C4-2B (cell line): ENCODE measurements at regions not wholly inside any gene's neighbourhood (a gene's known extent, or its start where the extent isn't known, plus 50 kb on each side); places are given as distances from the start of the nearest gene placed in this dataset.
"Not testable (repeated sequence)": the region's sequence is repeated elsewhere in the genome, so short reads cannot be mapped to it uniquely, and the experiment has no call there.

Source experiments
- H3K27ac ChIP-seq: fragments of 450-650 bp; 2 replicates; pipeline ENCODE4 v1.5.1; 2017
- CTCF ChIP-seq: fragments of 450-650 bp; conservative IDR thresholded peaks from 2 replicates; pipeline ENCODE4 v1.5.1; 2017; ENCODE audit warnings: mild to moderate bottlenecking
- ZFX ChIP-seq: fragments of 450-650 bp; IDR thresholded peaks from 2 replicates; pipeline ENCODE4 v1.6.1; 2017

DNA sequence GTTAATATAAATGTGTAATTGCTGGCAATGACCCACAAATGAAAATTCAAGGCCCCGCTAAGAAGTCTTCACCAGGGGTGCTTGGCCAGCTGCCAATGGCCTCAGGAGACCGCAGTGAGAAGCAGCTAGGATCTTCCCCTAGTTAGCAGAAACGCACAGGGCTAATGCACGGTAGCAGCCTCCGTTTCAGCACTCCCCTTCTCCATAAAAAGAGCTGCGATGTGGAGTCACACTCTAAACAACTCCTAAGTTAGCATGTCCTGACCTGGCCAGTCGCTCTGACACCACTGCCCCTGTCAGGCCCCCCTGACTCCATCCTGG, 139.0 kb downstream of the SEPTIN14 start:
- H3K27ac ChIP-seq, result no peak overlapping the region
- TF ChIP-seq ZFX, result no peak
- TF ChIP-seq CTCF, result no peak

DNA sequence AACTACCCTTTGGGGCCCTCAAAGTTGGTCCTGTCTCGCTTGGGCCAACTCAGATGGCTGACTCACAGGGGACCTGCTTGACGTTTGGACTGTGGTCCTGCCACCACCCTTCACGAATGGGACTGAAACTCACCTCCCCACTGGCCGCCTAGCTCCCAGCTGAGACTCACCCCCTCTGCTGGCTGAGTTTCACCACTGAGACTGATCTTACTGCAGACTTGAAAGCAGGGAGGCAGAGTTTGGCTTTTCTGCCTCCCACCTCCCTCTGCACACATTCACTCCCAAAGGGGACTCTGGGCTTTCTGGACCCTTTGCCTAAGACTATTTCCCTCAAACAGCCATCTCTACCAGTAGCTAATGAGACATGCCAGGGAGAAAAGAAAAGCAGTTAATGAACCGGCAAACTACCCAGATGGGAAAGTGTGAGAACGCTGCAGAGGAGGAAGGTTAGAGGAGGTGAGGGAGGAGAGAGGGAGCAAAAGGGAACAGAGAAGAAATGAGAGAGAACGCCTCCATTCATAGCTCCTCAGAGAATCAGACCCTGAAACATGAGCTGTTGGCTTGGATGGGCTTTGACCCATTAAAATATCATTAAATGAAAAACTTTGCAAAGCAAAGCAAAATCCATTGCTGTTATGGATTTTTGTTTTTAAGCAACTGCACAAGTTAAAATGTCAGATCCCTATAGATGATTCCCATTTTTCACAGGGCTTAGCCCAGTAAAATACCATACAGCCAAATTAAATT, 139.5 kb downstream of the SEPTIN14 start:
- peak; percentile 26 for TF ChIP-seq CTCF
- not testable (repeated sequence) for H3K27ac ChIP-seq

DNA sequence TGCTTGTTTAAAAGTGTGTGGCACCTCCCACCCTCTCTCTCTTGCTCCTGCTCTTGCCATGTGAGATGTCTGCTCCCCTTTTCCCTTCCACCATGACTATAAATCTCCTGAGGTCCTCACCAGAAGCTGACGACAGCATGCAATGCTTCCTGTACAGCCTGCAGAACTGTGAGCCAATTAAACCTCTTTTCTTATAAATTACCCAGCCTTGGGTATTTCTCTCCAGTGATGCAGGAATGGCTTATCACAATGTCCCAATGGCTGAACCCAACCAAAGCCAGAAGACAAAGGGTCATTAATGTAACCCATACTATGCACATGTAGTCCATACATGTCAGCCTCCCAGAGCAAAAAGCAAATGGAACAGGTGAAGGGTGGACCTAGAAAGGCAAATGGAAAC, 141.5 kb downstream of the SEPTIN14 start:
- not testable (repeated sequence) for H3K27ac ChIP-seq

DNA sequence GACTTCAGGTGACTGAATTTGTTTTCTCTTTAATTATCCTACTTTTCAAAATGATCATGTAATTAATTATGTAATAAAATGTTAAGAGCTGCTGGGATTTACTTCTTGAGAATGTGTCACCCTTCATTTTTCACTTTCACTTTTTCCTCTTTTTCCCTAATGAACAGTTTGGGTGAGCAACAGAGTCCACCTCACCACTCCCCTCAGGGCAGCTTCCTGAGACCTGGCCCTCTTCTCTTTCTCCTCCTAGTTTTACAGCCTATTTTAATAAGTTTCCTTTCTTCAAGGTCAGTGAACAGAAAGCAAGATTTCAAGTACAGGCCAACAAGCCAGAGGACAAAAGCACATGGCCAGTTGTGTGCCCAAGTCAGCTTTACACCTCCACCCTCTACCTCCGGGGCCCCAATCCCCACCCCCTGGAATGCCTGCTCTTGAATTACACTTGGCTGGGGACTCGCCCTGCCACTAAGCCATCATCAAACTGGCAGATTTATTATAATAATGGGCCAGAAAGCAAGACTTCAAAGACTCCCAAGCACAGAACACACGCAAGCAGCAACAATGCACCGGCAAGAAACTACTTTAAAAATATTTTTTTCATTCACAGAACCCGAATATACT, 143.1 kb upstream of the VOPP1 start:
- not testable (repeated sequence) for H3K27ac ChIP-seq

DNA sequence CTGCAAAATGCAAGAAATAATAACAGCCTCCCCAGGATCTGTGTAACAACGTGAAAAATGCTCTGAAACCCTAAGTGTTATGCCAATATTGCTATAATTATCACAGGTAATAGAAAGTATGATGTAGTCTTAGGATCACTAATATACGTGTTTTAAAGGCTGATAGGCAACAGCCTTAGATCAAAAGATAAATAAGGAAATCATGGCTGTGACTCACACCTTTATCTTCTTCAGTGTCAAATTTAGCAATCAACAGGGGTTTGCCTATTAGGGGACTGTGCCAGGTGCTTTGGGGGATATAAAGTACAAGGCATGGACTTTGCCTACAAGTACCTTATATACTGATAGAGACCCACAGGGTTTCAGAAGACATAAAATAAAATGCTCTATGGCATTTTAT, 142.1 kb upstream of the VOPP1 start:
- not testable (repeated sequence) for H3K27ac ChIP-seq

DNA sequence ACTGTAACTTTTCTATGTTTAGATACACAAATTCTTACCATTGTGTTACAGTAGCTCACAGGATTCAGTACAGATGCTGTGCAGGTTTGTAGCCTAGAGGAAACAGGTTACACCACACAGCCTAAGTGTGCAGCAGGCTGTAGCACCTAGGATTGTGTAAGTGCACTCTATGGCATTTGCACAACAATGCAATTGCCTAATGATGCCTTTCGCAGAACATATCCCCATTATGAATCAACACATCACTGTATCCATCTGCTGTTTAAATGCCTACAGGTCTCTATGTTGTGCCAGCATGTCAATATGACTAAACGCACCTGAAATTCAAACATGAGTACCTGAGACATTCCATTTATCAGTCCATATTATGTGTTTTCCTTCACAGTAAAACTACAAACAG, 138.0 kb upstream of the VOPP1 start:
- H3K27ac ChIP-seq, result not testable (repeated sequence)

- not testable (repeated sequence) for H3K27ac ChIP-seq
These were observed 135.7 kb upstream of the VOPP1 start for GRCh38 chr7:55708028-55708427.

DNA sequence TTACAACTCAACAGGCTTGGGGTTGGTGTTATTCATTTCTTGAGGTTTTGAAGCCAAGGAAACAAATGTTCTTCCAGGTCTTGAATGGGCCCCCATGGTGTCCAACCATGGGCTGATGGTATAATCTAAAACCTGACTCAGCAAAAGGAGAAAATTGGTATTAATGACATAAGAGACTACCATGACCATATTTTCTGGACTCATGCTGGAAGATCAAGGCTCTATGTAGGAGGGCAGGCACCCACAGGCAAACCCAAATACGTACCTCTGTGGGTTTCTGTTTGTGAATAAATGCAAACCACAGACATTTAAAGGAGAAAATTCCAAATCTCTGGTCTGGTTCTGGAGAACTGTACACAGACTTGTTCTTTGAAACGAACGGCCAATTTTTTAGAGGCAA, 135.1 kb upstream of the VOPP1 start:
- H3K27ac ChIP-seq, result not testable (repeated sequence)

- H3K27ac ChIP-seq, result not testable (repeated sequence)
These were observed 134.3 kb upstream of the VOPP1 start for GRCh38 chr7:55706451-55707195.

DNA sequence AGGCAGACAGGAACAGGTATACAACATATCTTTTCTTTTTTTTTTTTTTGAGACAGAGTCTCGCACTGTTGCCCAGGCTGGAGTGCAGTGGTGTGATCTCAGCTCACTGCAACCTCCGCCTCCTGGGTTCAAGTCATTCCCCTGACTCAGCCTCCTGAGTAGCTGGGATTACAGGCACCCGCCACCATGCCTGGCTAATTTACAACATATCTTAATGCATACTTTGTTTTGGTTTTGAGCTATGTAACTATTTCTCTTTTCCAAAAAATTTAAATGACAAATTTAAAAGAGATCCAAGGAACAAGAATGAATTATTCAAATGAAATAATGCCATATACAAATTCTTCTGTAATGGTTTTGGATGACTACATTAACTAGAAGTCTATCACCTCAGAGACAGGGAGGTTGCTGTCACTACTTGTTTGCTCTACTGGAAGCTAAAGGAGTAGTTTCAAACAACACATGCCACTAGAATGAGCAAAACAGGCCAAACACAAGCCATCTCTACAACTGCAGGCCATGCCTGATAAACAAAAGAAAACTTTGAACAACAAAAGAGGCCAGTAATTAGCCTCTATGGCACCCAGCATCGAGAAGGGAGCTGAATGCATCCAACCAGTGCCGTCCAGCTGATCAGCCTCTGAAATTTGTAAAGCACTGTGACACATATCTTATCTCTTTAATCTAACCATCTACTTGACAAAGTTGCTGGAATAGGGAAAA, 133.6 kb upstream of the VOPP1 start:
- H3K27ac ChIP-seq, result not testable (repeated sequence)

DNA sequence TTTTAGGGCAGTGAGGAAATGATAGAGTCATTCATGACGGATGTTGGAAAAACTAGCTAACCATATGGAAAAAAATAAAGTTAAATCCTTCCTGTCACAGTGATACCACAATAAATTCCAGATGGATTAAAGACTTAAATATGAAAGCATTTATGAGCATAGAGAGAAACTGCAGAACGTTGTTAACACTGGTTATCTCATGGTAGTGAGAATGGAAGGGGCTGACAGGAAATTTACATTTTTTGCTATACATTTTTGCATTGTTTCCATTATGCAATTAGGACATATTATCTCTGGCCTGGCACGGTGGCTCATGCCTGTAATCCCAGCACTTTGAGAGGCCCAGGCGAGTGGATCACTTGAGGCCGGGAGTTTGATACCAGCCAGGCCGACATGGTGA, 130.5 kb upstream of the VOPP1 start:
- H3K27ac ChIP-seq, result not testable (repeated sequence)

DNA sequence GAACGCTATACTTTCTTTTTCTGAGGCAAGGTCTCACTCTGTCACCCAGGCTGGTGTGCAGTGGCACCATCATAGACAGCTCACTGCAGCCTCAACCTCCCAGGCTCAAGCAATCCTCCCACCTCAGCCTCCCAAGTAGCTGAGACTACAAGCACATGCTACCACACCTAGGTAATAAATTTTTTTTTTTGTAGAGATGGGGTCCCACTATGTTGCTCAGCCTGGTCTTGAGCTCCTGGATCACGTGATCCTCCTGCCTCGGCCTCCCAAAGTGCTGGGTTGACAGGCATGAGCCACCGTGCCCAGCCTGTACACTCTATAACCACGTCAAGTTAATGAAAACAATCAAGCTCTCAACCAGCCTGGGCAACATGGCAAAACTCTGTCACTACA, 127.1 kb upstream of the VOPP1 start:
- H3K27ac ChIP-seq, result not testable (repeated sequence)

DNA sequence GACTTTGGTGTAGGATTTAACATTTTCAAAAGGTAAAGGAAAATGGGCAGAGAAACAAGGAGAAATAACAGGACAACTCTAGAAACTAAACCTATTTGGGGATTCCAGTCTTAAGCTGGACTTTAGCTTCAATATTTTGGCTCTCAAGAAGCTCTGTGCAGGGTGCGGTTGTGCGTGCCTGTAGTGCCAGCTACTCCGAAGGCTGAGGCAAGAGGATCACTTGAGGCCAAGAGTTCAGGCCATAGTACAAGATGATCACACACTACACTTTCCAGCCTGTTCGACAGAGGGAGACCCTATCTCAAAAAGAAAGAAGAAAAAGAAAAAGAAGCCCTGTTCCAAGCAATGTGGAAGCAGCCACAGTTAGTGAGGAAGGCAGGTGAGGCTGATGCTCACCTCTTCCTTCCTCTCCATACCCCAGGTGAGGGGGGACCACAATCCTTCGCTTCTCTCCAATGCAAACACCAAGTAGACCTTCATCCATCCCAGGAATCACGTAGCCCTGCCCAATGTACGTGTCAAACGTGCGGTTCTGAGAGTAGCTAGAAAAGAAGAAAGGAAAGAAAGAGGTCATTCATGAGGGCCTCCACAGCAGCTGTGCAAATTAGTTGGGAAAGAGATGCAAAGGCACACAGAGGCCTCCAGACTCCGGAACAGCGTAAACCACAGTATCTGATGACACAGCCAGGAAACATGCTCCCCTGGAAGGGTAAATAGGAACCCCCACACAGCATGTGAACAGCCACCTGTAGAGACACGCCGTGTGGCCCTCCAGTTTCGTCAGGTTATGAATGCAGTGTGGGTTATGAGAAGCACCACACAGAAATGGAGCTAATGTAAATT, 126.5 kb upstream of the VOPP1 start:
- H3K27ac ChIP-seq, result not testable (repeated sequence)

DNA sequence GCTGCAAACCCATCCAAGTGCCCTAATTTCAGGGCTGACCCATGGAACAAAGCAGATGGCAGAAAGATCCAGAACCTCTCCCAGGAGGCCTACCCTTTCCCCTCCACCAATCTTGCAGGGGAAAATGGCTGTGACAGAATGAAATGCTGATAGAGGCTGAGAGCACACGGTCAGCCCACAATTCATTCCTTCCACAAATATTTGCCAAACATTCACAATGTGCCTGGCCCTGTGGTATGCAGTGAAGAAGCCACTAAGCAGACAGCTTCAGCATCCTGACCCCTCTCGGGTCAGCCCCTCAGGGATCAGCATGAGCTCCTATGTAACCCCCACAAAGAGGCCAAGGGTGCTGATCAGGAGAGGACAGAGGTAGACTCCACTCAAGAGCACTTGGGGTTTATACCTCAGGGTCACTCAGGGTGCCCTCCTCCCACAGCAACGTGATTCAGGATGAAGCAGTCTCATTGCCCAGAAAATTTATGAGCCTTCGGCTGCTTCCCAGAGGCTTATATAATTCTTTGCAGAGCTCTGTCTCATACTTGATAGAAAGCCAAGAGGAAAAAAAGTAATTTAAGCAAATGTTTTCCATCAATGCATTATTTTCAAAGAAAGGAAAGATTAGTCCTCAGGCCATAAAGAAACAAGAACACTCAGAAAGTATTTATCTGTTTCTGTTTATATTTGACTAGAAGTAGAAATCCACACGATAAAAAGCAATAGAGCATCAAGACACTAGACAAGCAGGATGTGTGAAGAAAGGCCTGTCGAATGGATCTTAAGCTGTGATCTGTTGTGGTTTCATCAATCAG, 123.8 kb upstream of the VOPP1 start:
- not testable (repeated sequence) for H3K27ac ChIP-seq

DNA sequence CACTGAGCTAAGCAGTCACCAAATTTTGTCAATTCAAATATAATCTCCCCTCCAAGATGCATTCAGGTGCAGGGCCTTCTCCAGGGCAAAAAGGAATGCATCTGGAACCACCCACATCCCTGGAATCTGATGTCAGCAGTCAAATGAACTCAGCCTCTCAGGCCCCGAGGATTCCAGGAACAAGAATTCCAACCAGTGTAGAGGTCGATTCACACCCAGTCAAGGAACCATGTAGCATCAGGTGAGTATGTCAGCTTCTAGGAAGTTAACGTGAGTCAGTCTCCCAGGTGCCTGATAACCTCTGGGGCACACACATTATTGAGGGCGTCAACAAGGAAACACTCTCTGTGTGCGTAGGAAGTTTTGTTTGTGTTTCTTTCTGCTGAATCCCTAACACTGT, 122.2 kb upstream of the VOPP1 start:
- not testable (repeated sequence) for H3K27ac ChIP-seq

GRCh38 chr7:55688684-55689681, 116.7 kb upstream of the VOPP1 start:
- H3K27ac ChIP-seq, result not testable (repeated sequence)
